HEK293 (cell line): ENCODE measurements at regions not wholly inside any gene's neighbourhood (a gene's known extent, or its start where the extent isn't known, plus 50 kb on each side); places are given as distances from the start of the nearest gene placed in this dataset.

Source experiments
- CTCF ChIA-PET: fragments of 350-600 bp; formaldehyde crosslinking; extraction: SDS; loops from one replicate; lab custom pipeline; 2021; ENCODE audit warnings: antibody characterized with exemption; lab: Yijun Ruan, JAX
- POLR2A ChIA-PET: fragments of 300-600 bp; formaldehyde crosslinking; extraction: SDS; loops from one replicate; lab custom pipeline; 2020; ENCODE audit warnings: antibody characterized with exemption, inconsistent platforms; lab: Yijun Ruan, JAX
- H3K27ac ChIP-seq: fragments of 200-500 bp; sonication (Bioruptor generic); 2 replicates; pipeline ENCODE4 v1.5.1; 2014; ENCODE audit warnings: low read depth, low read length, control low read depth, inconsistent platforms; ENCODE audit errors: extremely low read depth
- H3K36me3 ChIP-seq, 2 experiments: fragments of 200-500 bp in 1 of 2; sonication (Bioruptor generic) in 1 of 2; 1 replicate in 1 of 2; 2 replicates in 1 of 2; pipeline ENCODE4 v1.5.1; 2014 to 2017; ENCODE audit warnings: inconsistent platforms in 2 of 2, low read length in 2 of 2; ENCODE audit not compliant: control insufficient read depth in 2 of 2, insufficient read depth in 1 of 2
- H3K4me1 ChIP-seq: fragments of 200-500 bp; sonication (Bioruptor generic); 2 replicates; pipeline ENCODE4 v1.5.1; 2014; ENCODE audit warnings: mild to moderate bottlenecking, low read length, inconsistent platforms; ENCODE audit not compliant: control insufficient read depth, insufficient read depth
- H3K4me3 ChIP-seq: 2 replicates; pipeline ENCODE4 v1.5.1; 2011; ENCODE audit warnings: low read depth, mild to moderate bottlenecking, control low read depth, low read length, moderate library complexity
- H3K9me3 ChIP-seq: fragments of 200-500 bp; sonication (Bioruptor generic); 2 replicates; pipeline ENCODE4 v1.5.1; 2014; ENCODE audit warnings: low read depth, low read length, inconsistent platforms; ENCODE audit not compliant: control insufficient read depth, insufficient read depth
- ATF2 ChIP-seq: fragments of 450-650 bp; formaldehyde crosslinking; IDR thresholded peaks from 2 replicates; pipeline ENCODE4 v1.5.1; 2016; ENCODE audit warnings: missing biosample characterization, missing genetic modification characterization, low read depth
- BCL6B ChIP-seq: fragments of 450-650 bp; formaldehyde crosslinking; IDR thresholded peaks from 2 replicates; pipeline ENCODE4 v1.5.1; 2017; ENCODE audit warnings: missing biosample characterization, missing genetic modification characterization
- GLIS2 ChIP-seq: fragments of 450-650 bp; formaldehyde crosslinking; IDR thresholded peaks from 2 replicates; pipeline ENCODE4 v1.5.1; 2016; ENCODE audit warnings: missing biosample characterization, missing genetic modification characterization
- MZF1 ChIP-seq: fragments of 450-650 bp; formaldehyde crosslinking; IDR thresholded peaks from 2 replicates; pipeline ENCODE4 v1.5.1; 2017; ENCODE audit warnings: missing biosample characterization, missing genetic modification characterization, borderline replicate concordance
- PATZ1 ChIP-seq: fragments of 450-650 bp; formaldehyde crosslinking; IDR thresholded peaks from 2 replicates; pipeline ENCODE4 v1.5.1; 2016; ENCODE audit warnings: missing biosample characterization, missing genetic modification characterization
- SCRT1 ChIP-seq: fragments of 450-650 bp; formaldehyde crosslinking; IDR thresholded peaks from 2 replicates; pipeline ENCODE4 v1.5.1; 2016; ENCODE audit warnings: missing biosample characterization, missing genetic modification characterization, borderline replicate concordance
- SP2 ChIP-seq: fragments of 450-650 bp; formaldehyde crosslinking; IDR thresholded peaks from 2 replicates; pipeline ENCODE4 v1.5.1; 2016; ENCODE audit warnings: missing biosample characterization, missing genetic modification characterization
- ZBTB1 ChIP-seq: fragments of 450-650 bp; formaldehyde crosslinking; IDR thresholded peaks from 2 replicates; pipeline ENCODE4 v1.5.1; 2016; ENCODE audit warnings: missing biosample characterization, missing genetic modification characterization
- ZBTB10 ChIP-seq: fragments of 450-650 bp; formaldehyde crosslinking; IDR thresholded peaks from 2 replicates; pipeline ENCODE4 v1.5.1; 2016; ENCODE audit warnings: missing biosample characterization, missing genetic modification characterization
- ZNF19 ChIP-seq: fragments of 450-650 bp; formaldehyde crosslinking; IDR thresholded peaks from 2 replicates; pipeline ENCODE4; 2016; ENCODE audit warnings: missing biosample characterization, missing genetic modification characterization, low read depth
- ZNF202 ChIP-seq: fragments of 450-650 bp; formaldehyde crosslinking; IDR thresholded peaks from 2 replicates; pipeline ENCODE4 v1.5.1; 2016; ENCODE audit warnings: missing biosample characterization, missing genetic modification characterization, borderline replicate concordance
- ZNF311 ChIP-seq: fragments of 450-650 bp; formaldehyde crosslinking; IDR thresholded peaks from 2 replicates; pipeline ENCODE4 v1.5.1; 2017; ENCODE audit warnings: missing biosample characterization, missing genetic modification characterization, borderline replicate concordance
- ZNF426 ChIP-seq: fragments of 450-650 bp; formaldehyde crosslinking; IDR thresholded peaks from 2 replicates; pipeline ENCODE4 v1.5.1; 2017; ENCODE audit warnings: missing biosample characterization, missing genetic modification characterization, mild to moderate bottlenecking, inconsistent platforms, moderate library complexity
- ZNF518A ChIP-seq: fragments of 450-650 bp; formaldehyde crosslinking; conservative IDR thresholded peaks from 2 replicates; pipeline ENCODE4 v1.5.1; 2016; ENCODE audit warnings: low read depth, missing biosample characterization, missing genetic modification characterization
- ZNF585B ChIP-seq: fragments of 450-650 bp; formaldehyde crosslinking; IDR thresholded peaks from 2 replicates; pipeline ENCODE4 v1.5.1; 2016; ENCODE audit warnings: missing biosample characterization, missing genetic modification characterization
- ZNF645 ChIP-seq: fragments of 450-650 bp; formaldehyde crosslinking; IDR thresholded peaks from 2 replicates; pipeline ENCODE4; 2016; ENCODE audit warnings: missing biosample characterization, missing genetic modification characterization
- ZSCAN18 ChIP-seq: fragments of 450-650 bp; formaldehyde crosslinking; IDR thresholded peaks from 2 replicates; pipeline ENCODE4 v1.5.1; 2016; ENCODE audit warnings: missing biosample characterization, missing genetic modification characterization
- ZSCAN23 ChIP-seq: fragments of 450-650 bp; formaldehyde crosslinking; IDR thresholded peaks from 2 replicates; pipeline ENCODE4 v1.5.1; 2016; ENCODE audit warnings: missing biosample characterization, missing genetic modification characterization
- ZSCAN5A ChIP-seq: fragments of 450-650 bp; formaldehyde crosslinking; IDR thresholded peaks from 2 replicates; pipeline ENCODE4 v1.5.1; 2016; ENCODE audit warnings: missing biosample characterization, missing genetic modification characterization

GRCh38 chr6:97460394-97461080 lies 177.5 kb upstream of the MMS22L start (continued):
- TF ChIP-seq ZNF518A (tag by site-specific recombination) (no peak), PATZ1 (tag by site-specific recombination) (no peak), SCRT1 (no peak), GLIS2 (tag by site-specific recombination) (no peak), MZF1 (tag by site-specific recombination) (no peak), ZNF645 (no peak), ZSCAN23 (tag by site-specific recombination) (no peak), ZSCAN18 (tag by site-specific recombination) (no peak), ZBTB10 (no peak)

GRCh38 chr6:97461218-97461617 lies 178.2 kb upstream of the MMS22L start:
- H3K36me3 ChIP-seq: no peaks in the 10 kb centered on the region
- no peak overlapping the region for H3K4me3 ChIP-seq
- ChIA-PET POLR2A (no interaction called here), CTCF (interaction anchor here (0.7 kb wide), 1 partner anchor 20 kb away, joined by 3 read pairs; no protein-coding TSS in a partner anchor)
- no peaks in the 10 kb centered on the region for H3K4me1 ChIP-seq
- no peaks in the 10 kb centered on the region for H3K9me3 ChIP-seq
- H3K27ac ChIP-seq: no peak overlapping the region
- TF ChIP-seq ZSCAN5A: no peak
- no peak for TF ChIP-seq ZNF585B
- TF ChIP-seq ZNF311: no peak
- no peak for TF ChIP-seq ZNF426 (tag by site-specific recombination)
- TF ChIP-seq BCL6B (tag by site-specific recombination): no peak
- TF ChIP-seq SP2: no peak
- TF ChIP-seq ZNF202 (tag by site-specific recombination): no peak
- no peak for TF ChIP-seq ZBTB1
- no peak for TF ChIP-seq ATF2 (tag by site-specific recombination)
- TF ChIP-seq ZNF19 (tag by site-specific recombination): no peak
